Uterus (tissue), 2 donors: ENCODE measurements at regions not wholly inside any gene's neighbourhood (a gene's known extent, or its start where the extent isn't known, plus 50 kb on each side); places are given as distances from the start of the nearest gene placed in this dataset.

Source experiments
- POLR2A ChIP-seq, 2 donors: fragments of 450-650 bp; IDR thresholded peaks; one replicate each; pipeline ENCODE4 v1.6.1; 2016; ENCODE audit warnings: antibody characterized with exemption in 2 of 2, mild to moderate bottlenecking in 1 of 2, moderate library complexity in 1 of 2
- TF ChIP-seq, protein P1 (sequence below), 4 experiments: fragments of 200-600 bp in 2 of 4; fragments of 450-650 bp in 2 of 4; sonication (generic) in 2 of 4; IDR thresholded peaks; one replicate each; pipeline ENCODE4 v1.5.1; 2016 to 2019; ENCODE audit warnings: antibody characterized with exemption in 4 of 4, mild to moderate bottlenecking in 2 of 4, moderate library complexity in 1 of 4

GRCh38 chr10:120960725-120961124 lies 109.6 kb downstream of the WDR11 start:
- TF ChIP-seq, protein P1, sequence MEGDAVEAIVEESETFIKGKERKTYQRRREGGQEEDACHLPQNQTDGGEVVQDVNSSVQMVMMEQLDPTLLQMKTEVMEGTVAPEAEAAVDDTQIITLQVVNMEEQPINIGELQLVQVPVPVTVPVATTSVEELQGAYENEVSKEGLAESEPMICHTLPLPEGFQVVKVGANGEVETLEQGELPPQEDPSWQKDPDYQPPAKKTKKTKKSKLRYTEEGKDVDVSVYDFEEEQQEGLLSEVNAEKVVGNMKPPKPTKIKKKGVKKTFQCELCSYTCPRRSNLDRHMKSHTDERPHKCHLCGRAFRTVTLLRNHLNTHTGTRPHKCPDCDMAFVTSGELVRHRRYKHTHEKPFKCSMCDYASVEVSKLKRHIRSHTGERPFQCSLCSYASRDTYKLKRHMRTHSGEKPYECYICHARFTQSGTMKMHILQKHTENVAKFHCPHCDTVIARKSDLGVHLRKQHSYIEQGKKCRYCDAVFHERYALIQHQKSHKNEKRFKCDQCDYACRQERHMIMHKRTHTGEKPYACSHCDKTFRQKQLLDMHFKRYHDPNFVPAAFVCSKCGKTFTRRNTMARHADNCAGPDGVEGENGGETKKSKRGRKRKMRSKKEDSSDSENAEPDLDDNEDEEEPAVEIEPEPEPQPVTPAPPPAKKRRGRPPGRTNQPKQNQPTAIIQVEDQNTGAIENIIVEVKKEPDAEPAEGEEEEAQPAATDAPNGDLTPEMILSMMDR (IDR thresholded peaks at IDR 0.05): no peak
- TF ChIP-seq POLR2A (IDR thresholded peaks at IDR 0.05): no peak
